Spleen (tissue), 7 donors: ENCODE measurements at regions not wholly inside any gene's neighbourhood (a gene's known extent, or its start where the extent isn't known, plus 50 kb on each side); places are given as distances from the start of the nearest gene placed in this dataset.
"Not testable (repeated sequence)": the region's sequence is repeated elsewhere in the genome, so short reads cannot be mapped to it uniquely, and the experiment has no call there.

Source experiments
- CTCF ChIP-seq, 11 experiments: fragments of 200-600 bp in 7 of 11; fragments of 450-650 bp in 4 of 11; sonication (generic) in 4 of 11; IDR thresholded peaks in 8 of 11; conservative IDR thresholded peaks in 3 of 11; 1 replicate in 7 of 11; 2 replicates in 4 of 11; pipeline versions ENCODE4 v1.4.0 to v1.8.0; 2016 to 2021; ENCODE audit warnings: antibody characterized with exemption in 11 of 11, inconsistent platforms in 4 of 11, mild to moderate bottlenecking in 1 of 11
- POLR2A ChIP-seq, 3 donors: fragments of 450-650 bp; IDR thresholded peaks; one replicate each; pipeline ENCODE4 v1.5.1; 2017; ENCODE audit warnings: antibody characterized with exemption in 3 of 3, mild to moderate bottlenecking in 1 of 3
- POLR2AphosphoS5 ChIP-seq, 3 donors: sonication (generic); formaldehyde crosslinking; IDR thresholded peaks; one replicate each; pipeline ENCODE4 v1.5.1; 2017; ENCODE audit warnings: antibody characterized with exemption in 3 of 3
- donor health status: DM: no; HTN: no; CAD: no; lungs with moderate emphysema.
- donor health status: DM: no; HTN: no; CAD: no.
- donor health status: DM: no; HTN: no; CAD: no.

GRCh38 chr9:42435715-42436342 lies 252.4 kb downstream of the SPATA31A6 start:
- not testable (repeated sequence) for TF ChIP-seq CTCF (IDR thresholded peaks at IDR 0.05 in 8 of 11, conservative IDR thresholded peaks at IDR 0.05 in 3 of 11); POLR2A (IDR thresholded peaks at IDR 0.05); POLR2AphosphoS5 (IDR thresholded peaks at IDR 0.05)
